Testis (tissue), 2 donors: ENCODE measurements at regions not wholly inside any gene's neighbourhood (a gene's known extent, or its start where the extent isn't known, plus 50 kb on each side); places are given as distances from the start of the nearest gene placed in this dataset.
"Not testable (repeated sequence)": the region's sequence is repeated elsewhere in the genome, so short reads cannot be mapped to it uniquely, and the experiment has no call there.

Source experiments
- DNase-seq: peaks from one replicate; pipeline ENCODE4 v3.0.0-alpha.2; 2019
- H3K27ac ChIP-seq, 2 donors: fragments of 200-600 bp; sonication (generic); one replicate each; pipeline ENCODE4 v1.5.1; 2019
- H3K27me3 ChIP-seq: fragments of 200-600 bp; sonication (generic); one replicate; pipeline ENCODE4 v1.5.1; 2019
- H3K36me3 ChIP-seq: fragments of 200-600 bp; sonication (generic); one replicate; pipeline ENCODE4 v1.5.1; 2017; ENCODE audit warnings: low read depth; ENCODE audit errors: missing control alignments
- H3K4me1 ChIP-seq: fragments of 200-600 bp; sonication (generic); one replicate; pipeline ENCODE4 v1.5.1; 2019
- H3K4me3 ChIP-seq, 2 donors: fragments of 200-600 bp; sonication (generic); one replicate each; pipeline ENCODE4 v1.5.1; 2017 to 2019
- H3K9me3 ChIP-seq: fragments of 200-600 bp; sonication (generic); one replicate; pipeline ENCODE4 v1.5.1; 2017
- POLR2A ChIP-seq: fragments of 450-650 bp; IDR thresholded peaks from one replicate; pipeline ENCODE4 v1.6.1; 2017; ENCODE audit warnings: antibody characterized with exemption, mild to moderate bottlenecking, moderate library complexity
- WGBS, 2 donors: methylation state at CpG; one replicate each; pipeline ENCODE4 v1.1.5; 2018; 5-methylcytosine and 5-hydroxymethylcytosine counted together
- intact Hi-C: fragments of 100-400 bp; cut with DNase I; formaldehyde crosslinking; loops from one replicate; pipeline ENCODE4 v1.15.1; 2023; ENCODE audit warnings: low total_unique reads
- TF ChIP-seq, protein P1 (sequence below), 3 experiments: fragments of 450-650 bp in 2 of 3; fragments of 200-600 bp in 1 of 3; sonication (generic) in 1 of 3; IDR thresholded peaks; one replicate each; pipeline ENCODE4 v1.5.1; 2016 to 2019; ENCODE audit warnings: antibody characterized with exemption in 3 of 3, mild to moderate bottlenecking in 2 of 3, moderate library complexity in 1 of 3

DNA sequence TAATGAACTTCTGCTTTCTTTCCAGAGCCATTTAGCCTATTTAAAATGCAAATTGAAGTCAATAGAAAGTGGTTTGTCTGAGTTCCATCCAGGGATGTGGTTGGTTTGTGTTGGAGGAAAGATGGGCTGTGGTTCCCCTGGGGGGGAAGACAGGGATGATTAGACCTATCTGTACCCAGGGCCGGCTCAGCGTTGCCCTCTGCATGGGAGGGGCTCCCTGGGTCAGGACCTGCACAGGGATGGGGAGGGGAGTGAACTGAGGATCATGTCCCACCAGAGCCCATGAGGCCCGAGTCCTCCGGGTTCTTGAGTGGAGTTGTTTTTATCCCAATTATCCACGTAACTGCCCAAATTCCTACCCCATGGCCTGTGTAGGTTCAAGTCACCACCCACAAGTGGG, 76.9 kb upstream of the SFSWAP start:
- 65 to 67% methylated on average over 5 of the region's 5 CpGs for WGBS, 2 donors
- intact Hi-C loops: no loop called here
- no peak for TF ChIP-seq POLR2A
- TF ChIP-seq, protein P1, sequence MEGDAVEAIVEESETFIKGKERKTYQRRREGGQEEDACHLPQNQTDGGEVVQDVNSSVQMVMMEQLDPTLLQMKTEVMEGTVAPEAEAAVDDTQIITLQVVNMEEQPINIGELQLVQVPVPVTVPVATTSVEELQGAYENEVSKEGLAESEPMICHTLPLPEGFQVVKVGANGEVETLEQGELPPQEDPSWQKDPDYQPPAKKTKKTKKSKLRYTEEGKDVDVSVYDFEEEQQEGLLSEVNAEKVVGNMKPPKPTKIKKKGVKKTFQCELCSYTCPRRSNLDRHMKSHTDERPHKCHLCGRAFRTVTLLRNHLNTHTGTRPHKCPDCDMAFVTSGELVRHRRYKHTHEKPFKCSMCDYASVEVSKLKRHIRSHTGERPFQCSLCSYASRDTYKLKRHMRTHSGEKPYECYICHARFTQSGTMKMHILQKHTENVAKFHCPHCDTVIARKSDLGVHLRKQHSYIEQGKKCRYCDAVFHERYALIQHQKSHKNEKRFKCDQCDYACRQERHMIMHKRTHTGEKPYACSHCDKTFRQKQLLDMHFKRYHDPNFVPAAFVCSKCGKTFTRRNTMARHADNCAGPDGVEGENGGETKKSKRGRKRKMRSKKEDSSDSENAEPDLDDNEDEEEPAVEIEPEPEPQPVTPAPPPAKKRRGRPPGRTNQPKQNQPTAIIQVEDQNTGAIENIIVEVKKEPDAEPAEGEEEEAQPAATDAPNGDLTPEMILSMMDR (IDR thresholded peaks at IDR 0.05): no peak
- no peaks in the 10 kb centered on the region for H3K4me1 ChIP-seq
- no peak overlapping the region for H3K4me3 ChIP-seq
- H3K27me3 ChIP-seq: no peaks in the 10 kb centered on the region
- no peak overlapping the region for H3K27ac ChIP-seq
- no peaks in the 10 kb centered on the region for H3K36me3 ChIP-seq
- H3K9me3 ChIP-seq: no peaks in the 10 kb centered on the region
- DNase-seq: no peak

DNA sequence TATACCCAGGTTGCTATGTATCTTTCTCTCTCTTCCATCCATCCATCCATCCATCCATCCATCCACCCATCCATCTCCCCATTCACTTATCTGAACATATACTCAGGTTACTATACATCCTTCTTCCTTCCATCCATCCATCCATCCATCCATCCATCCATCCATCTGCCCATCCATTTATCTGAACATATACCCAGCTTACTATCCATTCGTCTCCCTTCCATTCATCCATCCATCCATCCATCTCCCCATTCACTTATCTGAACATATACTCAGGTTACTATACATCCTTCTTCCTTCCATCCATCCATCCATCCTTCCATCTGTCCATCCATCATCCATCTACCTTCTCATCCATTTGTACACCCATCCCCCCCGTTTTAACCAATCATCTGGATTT, 75.9 kb upstream of the SFSWAP start:
- H3K4me3 ChIP-seq, H3K27me3 ChIP-seq, H3K4me1 ChIP-seq, H3K9me3 ChIP-seq, DNase-seq, intact Hi-C loops, H3K36me3 ChIP-seq, H3K27ac ChIP-seq: not testable (repeated sequence)
- 83 to 86% methylated on average over 2 of the region's 2 CpGs for whole genome bisulfite sequencing, 2 donors

DNA sequence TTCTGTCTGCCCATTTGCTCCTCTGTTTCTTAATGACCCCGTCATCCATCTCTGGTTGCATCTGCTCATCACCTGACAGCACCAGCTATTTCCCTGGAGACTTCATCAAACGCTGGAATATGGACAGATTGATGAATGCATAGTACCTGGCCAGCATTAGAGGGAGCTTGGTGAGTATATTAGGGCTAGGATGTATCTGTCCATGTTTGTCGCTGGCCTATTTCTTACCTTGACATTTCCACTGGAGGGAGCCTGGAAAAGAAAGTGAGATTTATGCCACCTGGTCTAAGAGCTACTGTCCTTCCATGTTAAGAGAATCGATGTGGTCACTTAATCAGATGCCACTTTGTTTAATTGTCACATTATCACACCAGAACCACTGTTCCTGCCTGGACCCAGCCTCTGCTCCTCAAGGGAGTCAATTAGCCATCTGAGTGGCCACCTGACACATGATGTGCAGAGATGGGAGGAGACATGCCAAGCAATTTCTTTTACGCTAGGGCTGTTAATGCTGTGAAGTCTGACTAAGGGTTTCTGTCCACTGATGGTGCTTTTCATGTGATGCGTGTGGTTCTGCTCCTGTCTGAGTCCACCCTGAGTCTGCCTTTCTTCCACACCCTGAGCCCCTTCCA, 75.3 kb upstream of the SFSWAP start:
- no peaks in the 10 kb centered on the region for H3K27me3 ChIP-seq
- DNase-seq: no peak
- no peak for TF ChIP-seq POLR2A
- TF ChIP-seq, protein P1 (IDR thresholded peaks at IDR 0.05): no peak
- no peak overlapping the region for H3K27ac ChIP-seq
- no peaks in the 10 kb centered on the region for H3K4me1 ChIP-seq
- WGBS, 2 donors: 76 to 79% methylated on average over 6 of the region's 6 CpGs
- intact Hi-C loops: no loop called here
- no peak overlapping the region for H3K4me3 ChIP-seq
- no peaks in the 10 kb centered on the region for H3K36me3 ChIP-seq
- no peaks in the 10 kb centered on the region for H3K9me3 ChIP-seq

DNA sequence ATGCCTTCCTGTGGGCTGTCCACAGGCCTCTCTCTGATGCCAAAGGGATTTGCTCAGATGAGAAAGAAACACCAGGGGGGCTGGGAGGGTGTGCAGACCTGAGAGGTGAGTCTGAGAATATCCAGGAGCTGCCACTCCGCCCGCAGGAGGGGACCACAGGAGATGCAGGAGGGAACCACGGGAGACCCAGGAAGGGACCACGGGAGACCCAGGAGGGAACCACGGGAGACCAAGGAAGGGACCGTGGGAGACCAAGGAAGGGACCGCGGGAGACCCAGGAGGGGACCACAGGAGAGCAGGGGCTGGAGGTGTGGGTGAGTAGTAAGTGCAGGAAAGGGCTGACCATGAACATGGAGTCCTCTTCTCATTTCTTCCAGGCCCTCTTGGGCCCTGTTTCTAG, 74.6 kb upstream of the SFSWAP start:
- no peak for DNase-seq
- Histone ChIP-seq H3K36me3 (no peaks in the 10 kb centered on the region), H3K4me1 (no peaks in the 10 kb centered on the region), H3K27ac (no peak overlapping the region), H3K4me3 (no peak overlapping the region), H3K27me3 (no peaks in the 10 kb centered on the region), H3K9me3 (no peaks in the 10 kb centered on the region)
- no peak for TF ChIP-seq POLR2A
- TF ChIP-seq, protein P1 (IDR thresholded peaks at IDR 0.05): no peak
- 89 to 95% methylated on average over 7 to 8 of the region's 8 CpGs for WGBS, 2 donors
- intact Hi-C loops: no loop called here

DNA sequence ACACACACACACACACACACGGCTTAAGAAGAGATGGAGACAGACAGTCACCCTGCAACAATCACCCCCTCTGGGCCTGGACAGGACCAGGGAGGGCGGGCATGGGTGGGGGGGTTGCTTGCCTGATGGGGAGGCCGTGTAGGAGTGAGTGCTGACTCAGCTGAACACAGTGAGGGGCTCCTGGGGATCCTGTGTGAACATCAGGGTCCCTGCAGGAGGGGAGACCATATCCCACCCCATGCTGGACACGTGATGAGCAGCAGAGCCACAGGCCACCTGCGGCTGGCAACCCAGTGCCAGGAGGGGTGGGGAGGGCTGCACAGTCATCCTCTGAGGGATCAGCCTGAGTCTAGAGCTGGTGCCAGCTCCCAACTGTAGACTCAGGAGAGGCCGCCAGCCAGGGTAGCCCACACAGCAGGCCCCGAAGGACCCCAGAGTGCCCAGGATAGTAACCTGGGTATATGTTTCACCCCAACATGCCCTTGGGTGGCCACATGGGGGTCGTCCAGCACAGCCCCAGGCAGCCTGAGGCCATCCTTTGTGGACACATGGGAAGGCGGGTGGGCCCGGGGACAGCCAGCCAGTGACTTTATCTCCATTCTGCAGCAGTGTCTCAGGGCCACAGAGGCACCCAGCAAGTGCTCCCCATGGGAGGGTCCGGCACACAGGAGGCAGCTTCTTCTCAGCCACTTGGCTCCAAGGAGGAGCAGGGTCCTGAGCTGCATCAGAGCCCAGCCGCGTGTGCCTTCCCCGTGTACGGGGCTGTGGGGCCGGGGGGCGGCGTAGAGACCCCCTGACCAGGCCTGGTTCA, 73.7 kb upstream of the SFSWAP start:
- Histone ChIP-seq H3K36me3 (no peaks in the 10 kb centered on the region), H3K4me3 (no peak overlapping the region), H3K27ac (no peak overlapping the region), H3K4me1 (peaks cover 5% of the 10 kb centered on the region), H3K27me3 (no peaks in the 10 kb centered on the region), H3K9me3 (no peaks in the 10 kb centered on the region)
- no peak for TF ChIP-seq POLR2A
- TF ChIP-seq, protein P1 (IDR thresholded peaks at IDR 0.05): no peak
- no peak for DNase-seq
- WGBS, 2 donors: 53 to 83% methylated on average over 3 to 18 of the region's 18 CpGs
- intact Hi-C loops: no loop called here
